Neural progenitor cell (in vitro differentiated cells): ENCODE measurements at regions not wholly inside any gene's neighbourhood (a gene's known extent, or its start where the extent isn't known, plus 50 kb on each side); places are given as distances from the start of the nearest gene placed in this dataset.

Experiments
- DNase-seq: peaks from one replicate; pipeline ENCODE4 v3.0.0-alpha.2; 2016; ENCODE audit warnings: low spot score
- H2AFZ ChIP-seq: fragments of 200-600 bp; sonication (generic); replicated peaks from 2 replicates; pipeline ENCODE4 v1.6.1; 2016; ENCODE audit warnings: antibody characterized with exemption
- H3F3A ChIP-seq: fragments of 200-600 bp; sonication (generic); 2 replicates; pipeline ENCODE4 v1.6.1; 2016; ENCODE audit warnings: antibody characterized with exemption, low read depth
- H3K27ac ChIP-seq: fragments of 200-600 bp; sonication (generic); 2 replicates; pipeline ENCODE4 v1.5.1; 2016; ENCODE audit warnings: mild to moderate bottlenecking
- H3K27me3 ChIP-seq: fragments of 200-600 bp; sonication (generic); 2 replicates; pipeline ENCODE4 v1.6.1; 2016; ENCODE audit warnings: mild to moderate bottlenecking, moderate library complexity
- H3K36me3 ChIP-seq: fragments of 200-600 bp; sonication (generic); 2 replicates; pipeline ENCODE4 v1.5.1; 2016
- H3K4me1 ChIP-seq: fragments of 200-600 bp; sonication (generic); 2 replicates; pipeline ENCODE4 v1.6.1; 2016; ENCODE audit warnings: mixed run types
- H3K4me2 ChIP-seq: fragments of 200-600 bp; sonication (generic); 2 replicates; pipeline ENCODE4 v1.6.1; 2016
- H3K4me3 ChIP-seq: fragments of 200-600 bp; sonication (generic); 2 replicates; pipeline ENCODE4 v1.5.1; 2016
- H3K79me2 ChIP-seq: fragments of 200-600 bp; sonication (generic); 2 replicates; pipeline ENCODE4 v1.6.1; 2016; ENCODE audit warnings: low read depth
- H3K9ac ChIP-seq: fragments of 200-600 bp; sonication (generic); 2 replicates; pipeline ENCODE4 v1.6.1; 2016
- H3K9me3 ChIP-seq: fragments of 200-600 bp; sonication (generic); 2 replicates; pipeline ENCODE4 v1.5.1; 2016; ENCODE audit warnings: low read depth
- H4K20me1 ChIP-seq: fragments of 200-600 bp; sonication (generic); 2 replicates; pipeline ENCODE4 v1.6.1; 2016; ENCODE audit warnings: low read depth
- H3K27ac Mint-ChIP-seq: 3 replicates; pipeline ENCODE4 v1.8.0; 2021; ENCODE audit warnings: mixed read lengths
- H3K27me3 Mint-ChIP-seq: 2 replicates; pipeline ENCODE4 v1.8.0; 2022; ENCODE audit warnings: low read depth, mild to moderate bottlenecking, inconsistent platforms, moderate library complexity, mixed read lengths; ENCODE audit not compliant: insufficient read depth
- H3K36me3 Mint-ChIP-seq: 3 replicates; pipeline ENCODE4 v1.8.0; 2021; ENCODE audit warnings: mixed read lengths
- H3K4me1 Mint-ChIP-seq: 3 replicates; pipeline ENCODE4 v1.8.0; 2021; ENCODE audit warnings: mixed read lengths
- H3K4me3 Mint-ChIP-seq: 3 replicates; pipeline ENCODE4 v1.8.0; 2021; ENCODE audit warnings: mild to moderate bottlenecking, moderate library complexity, mixed read lengths
- H3K9me3 Mint-ChIP-seq: 3 replicates; pipeline ENCODE4 v1.8.0; 2020; ENCODE audit warnings: mixed read lengths
- EZH2 ChIP-seq: fragments of 200-600 bp; sonication (generic); IDR thresholded peaks from 2 replicates; pipeline ENCODE4 v1.6.1; 2017; ENCODE audit warnings: antibody characterized with exemption, mild to moderate bottlenecking, moderate library complexity
- EZH2phosphoT487 ChIP-seq: fragments of 200-600 bp; sonication (generic); IDR thresholded peaks from 2 replicates; pipeline ENCODE4 v1.6.1; 2017; ENCODE audit warnings: antibody characterized with exemption
- TF ChIP-seq, protein P1 (sequence below): fragments of 200-600 bp; sonication (generic); IDR thresholded peaks from 2 replicates; pipeline ENCODE4 v1.5.1; 2017; ENCODE audit warnings: antibody characterized with exemption, mild to moderate bottlenecking

DNA sequence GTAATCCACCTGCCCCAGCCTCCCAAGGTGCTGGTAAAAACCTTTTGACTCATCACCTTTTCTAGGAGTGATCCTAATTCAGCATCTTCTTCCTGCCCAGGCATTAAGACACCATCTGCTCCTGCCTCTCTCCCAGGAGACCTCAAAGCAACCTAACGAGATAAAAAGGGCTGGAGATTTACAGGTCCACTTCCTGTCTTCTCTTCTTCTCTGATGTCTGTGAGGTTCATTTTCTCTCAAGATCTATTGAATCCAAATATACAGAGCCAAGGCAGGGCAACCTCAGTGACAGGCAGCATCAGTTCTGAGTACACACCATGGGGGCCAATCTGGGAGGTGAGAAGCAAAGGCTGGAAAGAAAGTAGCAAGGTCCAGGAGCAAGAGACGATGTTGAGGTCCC is 219.4 kb downstream of the SETD4 start:
- Histone ChIP-seq H3K9me3 (no peaks in the 10 kb centered on the region), H3K36me3 (no peaks in the 10 kb centered on the region), H3K4me2 (no peak overlapping the region), H2AFZ (no peak overlapping the region), H4K20me1 (no peaks in the 10 kb centered on the region), H3K4me1 (no peaks in the 10 kb centered on the region), H3F3A (no peaks in the 10 kb centered on the region), H3K4me3 (no peak overlapping the region), H3K27ac (no peak overlapping the region), H3K79me2 (no peaks in the 10 kb centered on the region), H3K9ac (no peak overlapping the region), H3K27me3 (no peaks in the 10 kb centered on the region)
- H3K9me3 Mint-ChIP-seq = no peaks in the 10 kb centered on the region
- peaks cover 5% of the 10 kb centered on the region for H3K27me3 Mint-ChIP-seq
- no peak for DNase-seq
- TF ChIP-seq EZH2 = no peak
- no peak for TF ChIP-seq EZH2phosphoT487
- TF ChIP-seq, protein P1, sequence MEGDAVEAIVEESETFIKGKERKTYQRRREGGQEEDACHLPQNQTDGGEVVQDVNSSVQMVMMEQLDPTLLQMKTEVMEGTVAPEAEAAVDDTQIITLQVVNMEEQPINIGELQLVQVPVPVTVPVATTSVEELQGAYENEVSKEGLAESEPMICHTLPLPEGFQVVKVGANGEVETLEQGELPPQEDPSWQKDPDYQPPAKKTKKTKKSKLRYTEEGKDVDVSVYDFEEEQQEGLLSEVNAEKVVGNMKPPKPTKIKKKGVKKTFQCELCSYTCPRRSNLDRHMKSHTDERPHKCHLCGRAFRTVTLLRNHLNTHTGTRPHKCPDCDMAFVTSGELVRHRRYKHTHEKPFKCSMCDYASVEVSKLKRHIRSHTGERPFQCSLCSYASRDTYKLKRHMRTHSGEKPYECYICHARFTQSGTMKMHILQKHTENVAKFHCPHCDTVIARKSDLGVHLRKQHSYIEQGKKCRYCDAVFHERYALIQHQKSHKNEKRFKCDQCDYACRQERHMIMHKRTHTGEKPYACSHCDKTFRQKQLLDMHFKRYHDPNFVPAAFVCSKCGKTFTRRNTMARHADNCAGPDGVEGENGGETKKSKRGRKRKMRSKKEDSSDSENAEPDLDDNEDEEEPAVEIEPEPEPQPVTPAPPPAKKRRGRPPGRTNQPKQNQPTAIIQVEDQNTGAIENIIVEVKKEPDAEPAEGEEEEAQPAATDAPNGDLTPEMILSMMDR = no peak
- H3K4me3 Mint-ChIP-seq = no peak overlapping the region
- H3K36me3 Mint-ChIP-seq = no peaks in the 10 kb centered on the region
- peaks cover 2% of the 10 kb centered on the region for H3K4me1 Mint-ChIP-seq
- H3K27ac Mint-ChIP-seq = no peak overlapping the region

DNA sequence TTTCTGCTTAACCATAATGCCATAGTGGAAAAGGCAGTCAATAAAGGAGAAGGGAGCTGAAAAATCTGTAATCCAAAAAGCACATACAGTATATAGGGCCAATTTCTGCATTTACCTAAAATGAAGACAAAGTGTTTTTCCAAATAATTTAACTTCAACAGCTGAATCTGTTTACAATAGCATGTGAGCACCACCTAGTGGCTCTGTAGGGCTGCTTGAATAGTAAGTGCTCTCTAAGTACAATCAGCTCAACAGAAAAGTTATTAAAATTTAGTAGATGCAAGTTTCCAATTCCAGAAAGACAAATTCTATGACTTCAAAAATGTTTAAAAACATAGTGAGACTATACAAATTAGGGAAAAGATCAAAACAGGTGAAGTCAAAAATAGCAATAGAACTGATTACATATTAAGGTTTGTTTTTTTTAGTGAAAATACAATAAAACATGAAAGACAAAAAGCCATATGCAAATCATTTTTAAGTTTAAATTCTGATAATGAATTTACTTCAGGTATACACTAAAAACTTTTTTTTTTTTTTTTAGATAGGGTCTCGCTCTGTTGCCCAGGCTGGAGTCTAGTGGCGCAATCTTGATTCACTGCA is 220.0 kb downstream of the SETD4 start:
- no peak overlapping the region for H3K4me2 ChIP-seq
- no peak overlapping the region for H3K9ac ChIP-seq
- H4K20me1 ChIP-seq = no peaks in the 10 kb centered on the region
- H3K9me3 ChIP-seq = no peaks in the 10 kb centered on the region
- Mint-ChIP-seq H3K27ac (no peak overlapping the region), H3K27me3 (peaks cover 5% of the 10 kb centered on the region), H3K36me3 (no peaks in the 10 kb centered on the region), H3K4me3 (no peak overlapping the region), H3K9me3 (no peaks in the 10 kb centered on the region), H3K4me1 (peaks cover 2% of the 10 kb centered on the region)
- H3K27ac ChIP-seq = no peak overlapping the region
- H3K36me3 ChIP-seq = no peaks in the 10 kb centered on the region
- no peaks in the 10 kb centered on the region for H3K79me2 ChIP-seq
- no peak overlapping the region for H3K4me3 ChIP-seq
- TF ChIP-seq, protein P1 = peak; percentile 97
- TF ChIP-seq EZH2phosphoT487 (no peak), EZH2 (no peak)
- H3K27me3 ChIP-seq = no peaks in the 10 kb centered on the region
- DNase-seq = peak; percentile 81
- H3K4me1 ChIP-seq = no peaks in the 10 kb centered on the region
- H2AFZ ChIP-seq = no peak overlapping the region
- no peaks in the 10 kb centered on the region for H3F3A ChIP-seq

DNA sequence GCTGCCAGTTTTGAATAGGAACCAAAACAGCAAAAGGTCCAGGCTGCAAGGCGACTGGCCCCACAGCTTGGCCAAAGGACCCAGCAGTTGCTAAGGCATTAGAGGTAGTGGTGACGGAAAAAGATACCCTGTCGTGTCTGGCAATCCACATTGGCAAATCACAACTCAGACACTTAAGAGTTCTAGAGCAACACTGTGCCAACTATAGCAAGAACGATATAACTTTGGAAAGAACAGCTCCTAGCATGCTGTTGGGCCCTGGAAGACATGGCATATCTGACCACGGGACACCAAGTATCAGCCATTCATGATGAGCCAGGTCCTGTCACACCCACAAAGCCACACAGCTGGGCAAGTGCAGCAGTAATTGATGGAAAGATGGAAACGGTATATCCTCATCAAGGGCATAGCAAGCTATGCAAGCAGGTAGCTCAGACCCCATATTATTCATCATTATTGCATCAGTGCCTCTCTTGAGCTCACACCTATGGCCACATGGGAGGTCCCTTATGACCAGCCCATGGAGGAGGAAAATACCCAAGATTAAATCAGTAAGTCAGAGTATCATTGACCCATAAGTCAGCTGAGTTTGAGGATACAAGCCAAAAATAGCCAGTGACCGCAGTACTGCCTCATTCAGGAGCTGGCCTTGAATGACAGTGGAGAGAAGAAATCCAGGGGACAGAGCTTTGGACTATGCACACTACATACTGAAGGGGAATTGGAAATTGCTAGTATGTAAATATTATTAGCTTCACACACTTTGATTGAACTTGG is 221.2 kb downstream of the SETD4 start:
- no peaks in the 10 kb centered on the region for H3K4me1 ChIP-seq
- no peaks in the 10 kb centered on the region for H3K36me3 Mint-ChIP-seq
- no peak overlapping the region for H3K4me2 ChIP-seq
- no peak overlapping the region for H3K27ac ChIP-seq
- no peaks in the 10 kb centered on the region for H3K9me3 Mint-ChIP-seq
- no peak overlapping the region for H3K9ac ChIP-seq
- H2AFZ ChIP-seq = no peak overlapping the region
- DNase-seq = no peak
- TF ChIP-seq, protein P1 = no peak
- no peak for TF ChIP-seq EZH2phosphoT487
- no peak for TF ChIP-seq EZH2
- H3K4me3 ChIP-seq = no peak overlapping the region
- no peak overlapping the region for H3K4me3 Mint-ChIP-seq
- peaks cover 5% of the 10 kb centered on the region for H3K27me3 Mint-ChIP-seq
- H4K20me1 ChIP-seq = no peaks in the 10 kb centered on the region
- H3F3A ChIP-seq = no peaks in the 10 kb centered on the region
- no peaks in the 10 kb centered on the region for H3K36me3 ChIP-seq
- H3K79me2 ChIP-seq = no peaks in the 10 kb centered on the region
- H3K9me3 ChIP-seq = no peaks in the 10 kb centered on the region
- H3K4me1 Mint-ChIP-seq = peaks cover 2% of the 10 kb centered on the region
- H3K27me3 ChIP-seq = no peaks in the 10 kb centered on the region
- no peak overlapping the region for H3K27ac Mint-ChIP-seq
